Activated T-helper 1 cell treated with Interleukin-2 at 50 U/mL for 16 hours (primary cell): ENCODE measurements at regions not wholly inside any gene's neighbourhood (a gene's known extent, or its start where the extent isn't known, plus 50 kb on each side); places are given as distances from the start of the nearest gene placed in this dataset.

Experiments used
- DNase-seq: peaks from one replicate; pipeline ENCODE4 v3.0.0-alpha.2; 2020; ENCODE audit warnings: low read depth

GRCh38 chr6:133583907-133584427, 304.9 kb upstream of the TCF21 start:
- DNase-seq, result no peak

GRCh38 chr6:133584823-133585222, 304.1 kb upstream of the TCF21 start:
- DNase-seq, result no peak

- no peak for DNase-seq
Observed at GRCh38 chr6:133585978-133586377, 302.9 kb upstream of the TCF21 start.

GRCh38 chr6:133587546-133588160, 301.3 kb upstream of the TCF21 start:
- DNase-seq, result no peak

DNA sequence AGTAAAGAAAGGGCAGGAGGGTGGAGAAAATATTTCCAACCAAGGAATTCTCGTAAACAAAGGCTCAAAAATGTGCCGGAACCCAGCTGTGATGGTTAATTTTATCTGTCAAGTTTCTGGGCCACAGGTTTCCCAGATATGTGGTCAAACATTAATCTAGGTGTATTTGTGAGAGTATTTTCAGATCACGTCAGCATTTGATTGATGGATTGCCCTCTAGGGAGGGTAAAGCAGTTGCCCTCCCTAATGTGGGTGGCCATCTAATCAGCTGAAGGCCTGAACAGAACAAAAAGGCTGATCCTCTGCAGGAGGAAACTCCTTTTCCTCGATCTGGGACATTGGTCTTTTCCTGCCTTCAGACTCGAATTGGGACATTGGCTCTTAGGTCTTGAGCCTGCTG, 298.7 kb upstream of the TCF21 start:
- no peak for DNase-seq

GRCh38 chr6:133590814-133591213, 298.1 kb upstream of the TCF21 start:
- no peak for DNase-seq

GRCh38 chr6:133591275-133591674, 297.6 kb upstream of the TCF21 start:
- no peak for DNase-seq

DNA sequence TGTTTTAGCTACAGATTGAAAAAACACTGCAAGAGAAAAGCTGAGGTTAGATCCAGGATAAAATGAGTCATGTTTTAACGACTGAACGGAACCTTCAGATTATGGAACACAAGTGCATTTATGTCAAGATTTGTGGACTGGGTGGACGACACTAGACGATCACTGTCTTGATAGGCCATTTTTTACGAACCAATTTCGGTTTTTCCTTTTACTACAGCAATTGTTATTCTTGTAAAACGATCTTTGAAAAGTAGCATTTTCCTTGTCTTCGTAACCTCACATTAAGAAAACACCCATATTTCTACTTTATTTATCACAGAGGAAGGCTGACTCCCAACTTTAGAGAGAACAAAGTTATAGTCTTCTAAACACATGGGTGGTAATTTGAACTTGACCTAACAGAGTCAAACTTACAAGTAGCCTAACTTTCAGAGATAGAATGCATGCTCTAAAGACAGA, 294.2 kb upstream of the TCF21 start:
- no peak for DNase-seq

- DNase-seq, result no peak
Observed at GRCh38 chr6:133595111-133595761, 293.7 kb upstream of the TCF21 start.

GRCh38 chr6:133606852-133607251, 282.1 kb upstream of the TCF21 start:
- DNase-seq, result no peak

DNA sequence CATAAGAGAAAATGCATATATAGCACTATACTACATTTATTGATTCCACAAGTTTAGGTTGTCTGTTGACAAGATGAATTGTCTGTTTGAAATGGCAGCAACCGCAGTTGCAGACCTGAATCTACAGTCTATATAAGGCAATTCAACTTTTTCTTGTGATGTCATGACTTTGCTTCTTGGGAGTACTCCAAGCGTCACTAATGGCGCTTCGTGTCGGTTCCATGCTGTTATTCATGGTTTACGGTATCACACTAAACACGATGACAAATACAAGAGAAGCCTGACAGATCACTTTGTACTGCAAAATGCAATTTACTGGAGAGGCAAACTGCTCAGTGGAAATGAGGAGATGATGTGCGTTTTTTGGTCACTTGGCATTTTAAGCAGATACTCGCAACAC, 280.3 kb upstream of the TCF21 start:
- DNase-seq, result no peak

DNA sequence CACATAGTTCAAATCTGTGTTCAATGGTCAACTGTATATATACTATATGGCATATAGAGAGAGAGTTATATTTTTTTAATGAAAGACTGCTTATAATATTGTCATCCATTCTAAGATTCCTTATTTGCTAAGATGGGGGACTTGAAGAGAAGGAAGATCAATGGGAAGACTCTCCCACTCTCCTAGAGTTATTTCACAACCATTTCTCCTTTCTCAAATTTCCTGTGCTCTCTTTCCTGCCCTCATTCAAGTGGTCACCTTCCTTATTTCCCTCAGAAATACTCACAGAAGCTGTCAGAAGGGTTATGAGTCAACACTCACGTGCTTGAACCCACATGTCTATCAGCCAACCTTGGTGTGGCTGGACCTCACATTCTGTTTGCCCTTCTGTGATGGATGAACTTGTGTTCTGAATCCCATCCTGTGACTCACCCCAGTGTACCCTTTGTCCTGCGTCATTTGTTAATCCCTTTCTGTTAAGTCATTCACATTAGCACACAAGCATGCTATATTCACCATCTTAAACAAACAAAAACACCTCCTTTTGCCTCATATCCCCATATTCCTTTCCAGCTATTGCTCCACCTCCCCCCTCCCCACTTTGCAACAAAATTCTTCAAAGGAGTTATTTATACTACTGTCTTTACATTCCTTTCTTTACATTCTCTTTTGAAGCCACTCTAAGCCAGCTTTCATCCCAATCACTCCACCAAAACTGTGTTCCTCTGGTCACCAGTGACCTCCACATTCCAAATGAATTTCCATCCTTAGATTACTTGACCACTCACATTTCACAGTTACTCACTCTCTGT, 279.3 kb upstream of the TCF21 start:
- DNase-seq, result no peak

GRCh38 chr6:133610227-133610840, 278.6 kb upstream of the TCF21 start:
- DNase-seq, result no peak

- DNase-seq, result no peak
Observed at GRCh38 chr6:133610971-133611370, 277.9 kb upstream of the TCF21 start.

DNA sequence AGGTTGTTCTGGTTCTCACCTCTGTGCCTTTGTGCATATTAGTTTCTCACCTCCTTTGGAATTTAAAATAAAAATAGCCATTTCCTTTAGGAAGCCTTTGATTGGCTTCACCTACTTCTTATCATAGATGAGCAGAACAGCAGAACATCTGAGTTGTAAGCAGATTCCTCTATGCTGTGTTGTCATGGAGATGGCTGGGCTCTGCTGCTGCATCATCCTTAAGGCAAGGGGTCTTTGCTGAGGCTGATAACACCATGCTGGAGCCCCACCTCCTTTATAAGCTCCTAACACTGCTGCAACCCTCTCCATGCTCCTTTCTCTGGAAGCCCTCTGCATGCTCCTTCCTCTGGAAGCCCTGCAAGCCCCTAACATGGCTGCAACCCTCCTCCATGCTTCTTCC, 276.5 kb upstream of the TCF21 start:
- no peak for DNase-seq

GRCh38 chr6:133613211-133613610, 275.7 kb upstream of the TCF21 start:
- no peak for DNase-seq

GRCh38 chr6:133621751-133622150, 267.2 kb upstream of the TCF21 start:
- DNase-seq, result no peak

DNA sequence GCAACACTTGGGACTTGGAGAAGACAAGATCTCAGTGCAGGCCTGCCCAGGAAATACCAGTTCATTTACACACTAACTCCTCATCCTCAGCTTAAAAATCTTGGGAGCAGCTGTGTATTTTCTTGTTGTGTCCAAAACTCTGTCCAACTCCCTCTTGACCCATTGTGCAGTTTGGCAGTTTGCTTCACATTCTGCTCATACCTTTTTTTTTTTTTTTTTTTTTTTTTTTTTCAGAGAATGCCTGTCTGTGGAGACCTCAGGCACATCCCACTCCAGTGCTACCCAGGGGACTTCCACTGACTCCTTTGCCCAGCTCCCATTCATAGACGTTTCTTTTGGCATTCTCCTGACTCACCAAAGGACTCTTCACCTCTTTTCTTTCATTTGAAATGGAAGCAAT, 265.8 kb upstream of the TCF21 start:
- DNase-seq, result no peak

DNA sequence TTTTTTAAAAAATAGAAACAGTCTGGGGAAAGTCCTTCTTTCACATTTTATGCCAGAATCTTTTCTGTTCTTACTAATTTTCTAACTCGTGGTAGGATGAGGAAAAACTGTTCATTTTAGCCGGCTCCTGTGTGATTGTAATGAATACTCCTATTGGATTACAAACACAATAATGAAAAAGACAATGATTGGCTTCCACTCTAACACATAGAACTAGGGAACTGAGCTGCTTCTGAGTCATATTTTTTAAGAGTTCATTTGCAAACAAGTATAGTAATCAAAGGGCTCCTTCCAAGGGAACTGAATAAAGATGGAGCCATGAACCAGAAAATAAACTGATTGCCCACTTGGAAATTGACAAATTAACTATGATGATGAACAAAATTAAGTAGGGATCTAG, 265.3 kb upstream of the TCF21 start:
- DNase-seq, result no peak

- no peak for DNase-seq
Observed at GRCh38 chr6:133626096-133626666, 262.7 kb upstream of the TCF21 start.

- no peak for DNase-seq
Observed at GRCh38 chr6:133629970-133630369, 258.9 kb upstream of the TCF21 start.

- DNase-seq, result no peak
Observed at GRCh38 chr6:133630651-133631050, 258.3 kb upstream of the TCF21 start.
